ENCODE measurements at regions not wholly inside any gene's neighbourhood (a gene's known extent, or its start where the extent isn't known, plus 50 kb on each side); places are given as distances from the start of the nearest gene placed in this dataset.

GRCh38 chr2:49598231-49598630, 443.9 kb upstream of the FSHR start:
- intact Hi-C loops (cut with DNase I; ENCODE audit: low total_unique reads): no loop called here
- TF ChIP-seq CTCF (IDR thresholded peaks at IDR 0.05) (no peak), POLR2A (IDR thresholded peaks at IDR 0.05) (no peak)
- 59 to 66% methylated on average over 1 of the region's 1 CpG for WGBS, 2 donors
- no peak overlapping the region for H3K4me3 ChIP-seq (ENCODE audit: low read depth, poor library complexity, severe bottlenecking)
- DNase-seq (ENCODE audit: low spot score in 2 of 2): no peak

DNA sequence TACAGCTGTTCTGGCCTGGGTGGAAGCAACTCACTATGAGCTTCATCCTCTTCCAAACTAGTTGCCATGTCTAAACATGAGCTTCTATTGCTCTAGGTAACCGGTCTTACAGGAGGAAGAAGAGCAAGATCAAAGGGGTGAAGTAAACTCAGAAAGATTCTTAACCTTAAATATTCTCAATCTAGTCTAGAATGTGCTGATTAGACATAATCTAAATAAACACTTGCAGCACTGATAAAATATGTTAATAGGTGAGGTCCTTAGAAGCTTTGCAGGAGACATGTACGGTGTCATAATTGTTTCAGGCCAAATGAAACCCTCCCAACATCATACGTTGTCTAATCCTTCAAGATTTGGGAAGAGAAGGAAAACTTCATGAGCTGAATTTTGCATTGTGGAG, 431.6 kb upstream of the FSHR start:
- intact Hi-C loops (cut with DNase I; ENCODE audit: low total_unique reads): no loop called here
- no peak for DNase-seq (ENCODE audit: low spot score in 2 of 2)
- H3K4me3 ChIP-seq (ENCODE audit: low read depth, poor library complexity, severe bottlenecking): no peak overlapping the region
- TF ChIP-seq POLR2A (IDR thresholded peaks at IDR 0.05) (no peak), CTCF (IDR thresholded peaks at IDR 0.05) (no peak)
- 67 to 72% methylated on average over 3 of the region's 3 CpGs for WGBS, 2 donors

- intact Hi-C loops (cut with DNase I; ENCODE audit: low total_unique reads): no loop called here
- H3K4me3 ChIP-seq (ENCODE audit: low read depth, poor library complexity, severe bottlenecking): no peak overlapping the region
- TF ChIP-seq CTCF (IDR thresholded peaks at IDR 0.05) (no peak), POLR2A (IDR thresholded peaks at IDR 0.05) (no peak)
- DNase-seq (ENCODE audit: low spot score in 2 of 2): no peak
- 19 to 26% methylated on average over 5 of the region's 5 CpGs for WGBS, 2 donors
These were observed 428.6 kb upstream of the FSHR start for GRCh38 chr2:49582946-49583345.

DNA sequence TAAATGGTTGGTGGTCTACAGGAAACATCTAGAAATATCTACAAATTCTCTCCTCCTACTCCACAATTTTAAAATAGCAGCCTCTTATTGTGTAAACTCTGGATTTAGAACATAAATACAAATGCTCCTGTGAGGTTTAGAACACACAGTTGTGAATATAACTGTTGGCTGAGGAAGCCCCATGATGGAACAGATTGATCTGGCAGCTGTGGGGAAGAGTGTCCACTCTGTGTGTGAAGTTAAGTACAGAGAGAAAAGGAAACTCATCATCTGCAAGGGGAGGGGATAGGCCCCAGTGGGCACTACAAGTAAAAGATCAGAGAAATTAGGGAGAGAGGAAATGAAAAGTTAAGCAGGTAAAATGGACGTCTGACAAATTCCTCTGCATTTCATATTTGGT, 422.7 kb upstream of the FSHR start:
- intact Hi-C loops (cut with DNase I; ENCODE audit: low total_unique reads): no loop called here
- DNase-seq (ENCODE audit: low spot score in 2 of 2): no peak
- no peak overlapping the region for H3K4me3 ChIP-seq (ENCODE audit: low read depth, poor library complexity, severe bottlenecking)
- 56 to 67% methylated on average over 1 of the region's 1 CpG for WGBS, 2 donors
- no peak for TF ChIP-seq POLR2A (IDR thresholded peaks at IDR 0.05)
- TF ChIP-seq CTCF (IDR thresholded peaks at IDR 0.05): no peak

- intact Hi-C loops (cut with DNase I; ENCODE audit: low total_unique reads): no loop called here
- H3K4me3 ChIP-seq (ENCODE audit: low read depth, poor library complexity, severe bottlenecking): no peak overlapping the region
- WGBS, 2 donors: 78 to 89% methylated on average over 1 of the region's 1 CpG
- DNase-seq (ENCODE audit: low spot score in 2 of 2): no peak
- no peak for TF ChIP-seq CTCF (IDR thresholded peaks at IDR 0.05)
These were observed 414.9 kb upstream of the FSHR start for GRCh38 chr2:49569176-49569575.

DNA sequence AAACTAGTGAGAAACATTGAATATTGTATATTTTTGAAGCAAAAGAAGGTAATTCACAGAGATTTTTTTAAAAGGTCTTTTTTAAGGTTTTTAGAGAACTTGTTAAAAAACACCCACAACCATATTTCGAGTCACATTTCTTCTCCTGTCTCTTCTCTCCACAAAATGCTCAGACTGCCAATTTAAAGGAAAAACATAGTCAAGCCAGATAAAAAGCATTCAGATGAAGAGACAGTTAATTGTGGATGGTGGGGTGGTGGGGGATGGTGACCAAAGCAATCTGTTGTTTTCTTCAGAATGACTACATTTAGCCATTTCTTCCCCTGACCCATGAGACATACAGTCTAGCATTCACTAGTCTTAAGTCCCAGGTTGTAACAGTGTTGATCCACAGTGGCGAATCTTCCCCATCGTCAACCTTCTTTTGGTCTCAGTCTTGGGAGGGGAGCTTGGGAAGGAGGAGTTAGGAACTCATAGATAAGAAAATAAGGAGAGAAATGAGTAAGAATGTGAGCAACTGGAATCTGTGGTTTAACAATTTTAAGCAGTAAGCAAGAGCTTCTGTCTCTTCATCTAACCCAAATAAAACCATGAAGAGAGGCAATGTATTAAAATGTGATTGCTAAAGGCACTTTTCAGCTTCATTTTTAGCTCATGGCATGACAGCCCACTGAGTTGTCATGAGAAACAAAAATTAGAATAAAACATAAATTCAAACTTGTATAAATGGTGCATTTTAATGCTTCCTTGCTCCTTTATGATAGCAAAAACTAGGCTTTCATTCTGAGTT, 413.7 kb upstream of the FSHR start:
- intact Hi-C loops (cut with DNase I; ENCODE audit: low total_unique reads): no loop called here
- WGBS, 2 donors: 87 to 91% methylated on average over 3 of the region's 3 CpGs
- DNase-seq (ENCODE audit: low spot score in 2 of 2): no peak
- TF ChIP-seq POLR2A (IDR thresholded peaks at IDR 0.05): no peak
- no peak for TF ChIP-seq CTCF (IDR thresholded peaks at IDR 0.05)
- no peak overlapping the region for H3K4me3 ChIP-seq (ENCODE audit: low read depth, poor library complexity, severe bottlenecking)
